GM20000 (cell line): ENCODE measurements at regions not wholly inside any gene's neighbourhood (a gene's known extent, or its start where the extent isn't known, plus 50 kb on each side); places are given as distances from the start of the nearest gene placed in this dataset.

Source experiments
- DNase-seq: peaks from one replicate; pipeline ENCODE4 v3.0.0; 2012; ENCODE audit warnings: low spot score
- TF ChIP-seq, protein P1 (sequence below): IDR thresholded peaks from 2 replicates; pipeline ENCODE4 v1.5.1; 2012; ENCODE audit warnings: mild to moderate bottlenecking, control low read depth; ENCODE audit errors: extremely low read depth, missing control alignments

DNA sequence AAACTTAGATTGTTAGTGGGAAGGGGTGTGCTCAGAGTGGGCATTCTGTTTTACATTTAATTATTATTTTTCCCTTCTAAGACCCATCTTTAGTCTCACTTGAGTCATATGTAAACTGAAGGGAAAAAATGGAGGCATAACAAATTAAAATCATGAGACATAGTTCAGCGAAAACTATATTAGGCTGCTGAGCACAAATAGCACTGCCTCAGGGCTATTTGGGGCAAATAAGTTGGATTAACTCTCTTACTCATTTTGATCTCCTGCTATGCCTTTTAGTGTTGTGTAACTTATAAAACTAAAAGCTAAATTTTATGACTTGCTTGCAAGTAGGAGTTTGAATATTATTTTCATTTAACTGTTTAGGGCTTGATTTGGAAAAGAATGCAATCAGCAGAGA, 1329.2 kb upstream of the PCDH7 start:
- no peak for DNase-seq
- TF ChIP-seq, protein P1, sequence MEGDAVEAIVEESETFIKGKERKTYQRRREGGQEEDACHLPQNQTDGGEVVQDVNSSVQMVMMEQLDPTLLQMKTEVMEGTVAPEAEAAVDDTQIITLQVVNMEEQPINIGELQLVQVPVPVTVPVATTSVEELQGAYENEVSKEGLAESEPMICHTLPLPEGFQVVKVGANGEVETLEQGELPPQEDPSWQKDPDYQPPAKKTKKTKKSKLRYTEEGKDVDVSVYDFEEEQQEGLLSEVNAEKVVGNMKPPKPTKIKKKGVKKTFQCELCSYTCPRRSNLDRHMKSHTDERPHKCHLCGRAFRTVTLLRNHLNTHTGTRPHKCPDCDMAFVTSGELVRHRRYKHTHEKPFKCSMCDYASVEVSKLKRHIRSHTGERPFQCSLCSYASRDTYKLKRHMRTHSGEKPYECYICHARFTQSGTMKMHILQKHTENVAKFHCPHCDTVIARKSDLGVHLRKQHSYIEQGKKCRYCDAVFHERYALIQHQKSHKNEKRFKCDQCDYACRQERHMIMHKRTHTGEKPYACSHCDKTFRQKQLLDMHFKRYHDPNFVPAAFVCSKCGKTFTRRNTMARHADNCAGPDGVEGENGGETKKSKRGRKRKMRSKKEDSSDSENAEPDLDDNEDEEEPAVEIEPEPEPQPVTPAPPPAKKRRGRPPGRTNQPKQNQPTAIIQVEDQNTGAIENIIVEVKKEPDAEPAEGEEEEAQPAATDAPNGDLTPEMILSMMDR, result no peak

DNA sequence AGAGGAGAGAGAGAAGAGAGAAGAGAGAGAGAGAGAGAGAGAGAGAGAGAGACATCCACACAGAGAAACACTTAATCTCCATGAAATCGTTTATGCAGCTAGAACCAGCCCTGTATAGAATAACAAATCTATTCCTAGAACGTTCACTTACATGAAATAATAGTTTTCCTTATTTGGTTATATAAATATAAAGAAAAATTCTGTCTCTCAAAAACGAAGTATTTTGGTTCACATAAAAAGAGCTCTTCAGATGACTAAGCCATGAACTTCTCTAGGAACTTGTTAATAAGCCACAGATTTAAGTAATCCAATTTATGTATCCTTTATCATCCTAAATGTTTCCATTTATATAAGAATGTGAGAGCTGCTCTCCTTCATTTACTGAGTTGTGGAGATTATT, 1315.1 kb upstream of the PCDH7 start:
- TF ChIP-seq, protein P1, result no peak
- no peak for DNase-seq

DNA sequence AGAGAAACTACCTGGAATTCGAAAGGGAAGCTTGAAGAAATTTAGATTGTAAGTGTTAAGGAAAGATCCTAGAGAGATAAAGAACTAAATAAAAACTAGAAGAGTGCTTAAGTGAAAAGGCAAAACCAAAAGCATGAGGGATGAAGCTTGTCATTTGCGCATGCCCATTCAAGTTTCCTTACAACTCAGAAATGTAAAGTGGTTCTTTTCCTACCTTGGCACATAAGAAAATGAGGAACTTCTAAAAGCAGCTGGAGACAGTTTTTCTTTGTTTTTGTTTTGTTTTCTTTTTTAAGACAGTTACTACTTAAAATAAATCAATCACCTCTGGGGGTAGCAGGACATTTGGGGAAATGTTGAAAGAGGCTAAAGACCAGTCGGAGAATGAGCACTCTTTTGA, 1304.4 kb upstream of the PCDH7 start:
- TF ChIP-seq, protein P1, result no peak
- DNase-seq, result no peak

DNA sequence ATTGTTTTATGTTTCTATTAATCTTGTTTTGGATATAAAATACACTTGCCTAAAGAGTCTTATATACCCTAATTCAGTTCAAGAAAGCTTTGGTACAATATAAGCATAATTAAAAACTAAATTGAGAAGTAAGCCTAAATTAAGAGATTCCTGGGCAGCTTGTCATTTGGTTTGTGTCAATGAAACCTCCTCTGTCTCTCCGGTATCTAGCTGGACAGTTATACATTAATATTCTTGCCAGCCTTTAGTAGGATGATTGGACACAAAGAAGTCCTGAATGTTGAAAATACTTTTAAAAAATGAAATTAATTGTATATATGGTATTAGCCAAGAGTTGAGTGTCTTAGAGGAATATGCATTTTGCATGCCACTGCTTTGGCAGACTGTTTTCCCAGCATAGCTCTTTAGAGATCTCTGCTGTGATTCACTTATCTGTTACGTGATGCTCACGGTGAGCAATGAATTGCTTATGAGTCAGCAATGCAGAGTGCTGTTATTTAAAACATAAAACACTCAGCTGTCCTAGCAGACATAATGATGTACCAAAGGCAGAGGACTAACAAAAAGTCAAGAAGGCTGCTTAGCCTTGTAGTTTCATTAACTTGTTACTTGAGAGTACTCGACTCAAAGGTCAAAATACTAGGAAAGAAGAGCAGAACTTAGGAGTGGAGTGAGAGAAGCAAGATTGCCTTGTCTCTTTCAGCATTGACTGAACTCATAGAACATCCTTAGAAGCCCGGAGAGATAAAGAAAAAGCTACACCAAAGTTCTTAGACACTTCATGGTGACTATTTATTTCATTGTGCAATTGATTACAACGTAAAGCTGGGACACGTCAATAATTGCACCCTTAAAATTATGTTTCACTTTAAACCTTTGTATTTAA, 1296.1 kb upstream of the PCDH7 start:
- DNase-seq, result no peak
- TF ChIP-seq, protein P1, result no peak

DNA sequence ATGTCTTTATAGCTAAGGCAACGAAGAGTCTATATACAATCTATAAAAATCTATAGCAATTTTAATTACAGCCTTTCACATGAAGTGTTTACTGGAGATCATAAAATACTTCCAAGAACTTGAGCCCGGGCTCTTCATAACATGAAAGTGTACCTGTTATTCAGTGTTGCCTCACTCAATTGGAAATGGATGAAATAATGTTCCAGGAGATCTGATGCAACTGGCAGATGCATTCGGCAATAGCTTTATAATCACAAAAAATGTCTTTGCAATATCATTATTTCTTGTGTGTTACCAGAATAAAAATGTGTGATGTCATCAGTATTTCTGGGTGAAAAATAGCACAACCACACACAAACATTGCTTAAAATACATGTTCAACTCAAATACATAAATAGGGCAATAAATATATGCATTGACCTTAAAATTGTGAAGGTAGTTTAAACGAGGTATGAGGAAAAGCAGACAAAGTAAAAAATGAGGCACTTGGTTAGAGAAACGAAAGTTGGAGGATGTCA, 1266.8 kb upstream of the PCDH7 start:
- TF ChIP-seq, protein P1, result no peak
- no peak for DNase-seq

DNA sequence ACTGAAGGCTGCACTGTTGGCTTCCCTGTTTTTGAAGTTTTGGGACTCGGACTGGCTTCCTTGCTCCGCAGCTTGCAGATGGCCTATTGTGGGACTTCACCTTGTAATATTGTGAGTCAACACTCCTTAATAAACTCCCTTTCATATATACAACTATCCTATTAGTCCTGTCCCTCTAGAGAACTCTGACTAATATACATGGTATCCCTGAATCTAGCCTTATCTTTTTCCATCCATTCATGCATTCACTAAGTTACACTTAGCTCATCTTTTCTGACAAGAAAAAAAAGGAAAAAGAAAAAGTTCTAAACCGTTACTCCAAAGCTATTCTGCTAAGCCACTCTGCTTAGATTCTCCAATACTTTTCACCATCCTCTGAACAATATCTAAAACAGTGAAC, 1260.2 kb upstream of the PCDH7 start:
- DNase-seq, result no peak
- TF ChIP-seq, protein P1, result no peak

DNA sequence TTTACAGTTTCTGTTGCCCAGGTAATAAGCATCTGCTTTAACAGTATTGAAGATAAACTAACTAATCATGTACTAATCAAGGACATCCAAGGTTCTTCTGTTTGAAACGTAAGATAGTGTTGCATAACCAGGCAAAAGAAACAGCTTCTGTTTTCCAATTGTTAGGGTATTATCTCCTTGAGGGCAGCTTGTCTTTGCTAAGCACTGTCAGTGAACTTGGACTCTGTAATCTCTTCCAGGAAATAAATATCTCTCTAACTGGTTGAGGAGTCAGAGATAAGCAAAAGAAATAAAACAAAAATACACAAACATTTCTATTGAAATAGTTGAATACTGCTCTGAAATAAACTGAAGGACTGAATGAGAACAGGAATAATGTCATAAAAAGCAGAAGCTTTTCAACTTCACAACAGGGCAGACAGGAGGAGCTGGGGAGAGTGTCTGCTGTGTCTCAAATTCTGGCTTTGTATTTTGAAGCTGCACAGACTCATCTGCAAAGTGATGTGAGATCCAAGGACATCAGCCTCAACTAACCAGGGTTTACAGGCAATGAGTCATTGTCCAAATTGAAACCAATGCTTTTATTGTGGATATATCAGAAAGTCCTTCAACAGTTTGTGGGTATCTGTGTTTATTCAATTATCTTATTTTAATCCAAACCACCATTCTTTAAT, 1253.0 kb upstream of the PCDH7 start:
- no peak for DNase-seq
- TF ChIP-seq, protein P1, result no peak
